ENCODE measurements at regions not wholly inside any gene's neighbourhood (a gene's known extent, or its start where the extent isn't known, plus 50 kb on each side); places are given as distances from the start of the nearest gene placed in this dataset.

- TF ChIP-seq GATA2 (IDR thresholded peaks at IDR 0.05; ENCODE audit: low read depth, low read length) = no peak
- no peak for TF ChIP-seq GATA3 (IDR thresholded peaks at IDR 0.05; ENCODE audit: low read depth, low read length)
These were observed 110.5 kb downstream of the AASDHPPT start for GRCh38 chr11:106187860-106188456.

GRCh38 chr11:106193956-106194355 lies 116.5 kb downstream of the AASDHPPT start:
- TF ChIP-seq GATA2 (IDR thresholded peaks at IDR 0.05; ENCODE audit: low read depth, low read length) (no peak), GATA3 (IDR thresholded peaks at IDR 0.05; ENCODE audit: low read depth, low read length) (no peak)

GRCh38 chr11:106197438-106197837 lies 120.0 kb downstream of the AASDHPPT start:
- no peak for TF ChIP-seq GATA2 (IDR thresholded peaks at IDR 0.05; ENCODE audit: low read depth, low read length)
- no peak for TF ChIP-seq GATA3 (IDR thresholded peaks at IDR 0.05; ENCODE audit: low read depth, low read length)

DNA sequence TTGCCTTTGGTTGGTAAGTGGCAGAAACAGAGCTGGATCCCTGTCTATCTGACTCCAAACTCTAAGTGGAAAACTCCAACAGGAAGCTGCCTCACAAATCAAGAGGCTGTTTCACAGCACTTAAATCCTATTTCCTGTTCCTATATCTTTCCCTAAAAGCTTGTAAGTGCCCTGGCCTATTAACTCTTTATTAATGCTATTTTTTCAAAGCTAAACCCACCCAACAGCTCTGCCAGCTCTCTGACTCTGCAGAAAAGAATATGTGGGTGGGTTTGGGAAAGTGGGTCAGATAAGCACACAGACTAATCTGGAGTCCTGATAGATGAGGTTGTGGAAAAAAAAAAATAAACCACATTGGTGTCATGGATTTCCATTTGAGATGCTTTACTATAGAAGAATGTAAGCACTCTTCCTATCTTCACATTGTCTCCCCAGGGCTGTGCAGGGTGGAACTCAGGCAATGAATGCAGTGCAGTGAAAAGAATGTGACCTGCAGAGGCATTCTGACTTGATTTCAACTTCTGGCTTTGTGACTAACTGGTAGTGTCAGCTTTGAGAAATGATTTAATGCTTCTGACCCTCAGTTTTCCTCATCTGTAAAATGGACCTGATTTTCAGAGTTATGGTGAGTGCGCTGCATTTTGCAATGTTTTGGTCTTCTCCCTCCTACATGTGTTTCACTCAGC lies 125.6 kb downstream of the AASDHPPT start:
- no peak for TF ChIP-seq GATA2 (IDR thresholded peaks at IDR 0.05; ENCODE audit: low read depth, low read length)
- no peak for TF ChIP-seq GATA3 (IDR thresholded peaks at IDR 0.05; ENCODE audit: low read depth, low read length)

GRCh38 chr11:106208760-106209159 lies 131.3 kb downstream of the AASDHPPT start:
- TF ChIP-seq GATA2 (IDR thresholded peaks at IDR 0.05; ENCODE audit: low read depth, low read length) = no peak
- no peak for TF ChIP-seq GATA3 (IDR thresholded peaks at IDR 0.05; ENCODE audit: low read depth, low read length)

DNA sequence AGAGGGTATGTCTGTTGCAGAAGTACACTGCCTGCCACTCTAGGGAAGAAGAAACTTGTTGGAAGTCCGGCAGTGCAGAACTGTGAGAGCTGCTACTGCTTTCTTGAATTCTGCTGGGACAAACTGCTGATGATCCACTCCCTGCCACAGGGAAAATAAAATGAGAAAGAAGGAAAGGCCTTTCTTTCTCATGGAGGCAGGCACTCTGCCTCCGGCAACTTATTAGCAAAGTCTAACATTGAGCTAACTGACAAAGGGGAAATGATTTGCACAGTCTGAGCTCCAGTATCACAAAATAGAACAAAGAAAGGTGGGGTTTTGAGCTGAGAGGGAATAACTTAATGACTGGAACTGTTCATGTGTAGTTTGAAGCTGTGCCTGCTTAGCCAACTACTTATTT lies 134.6 kb downstream of the AASDHPPT start:
- TF ChIP-seq GATA2 (IDR thresholded peaks at IDR 0.05; ENCODE audit: low read depth, low read length) (no peak), GATA3 (IDR thresholded peaks at IDR 0.05; ENCODE audit: low read depth, low read length) (no peak)

DNA sequence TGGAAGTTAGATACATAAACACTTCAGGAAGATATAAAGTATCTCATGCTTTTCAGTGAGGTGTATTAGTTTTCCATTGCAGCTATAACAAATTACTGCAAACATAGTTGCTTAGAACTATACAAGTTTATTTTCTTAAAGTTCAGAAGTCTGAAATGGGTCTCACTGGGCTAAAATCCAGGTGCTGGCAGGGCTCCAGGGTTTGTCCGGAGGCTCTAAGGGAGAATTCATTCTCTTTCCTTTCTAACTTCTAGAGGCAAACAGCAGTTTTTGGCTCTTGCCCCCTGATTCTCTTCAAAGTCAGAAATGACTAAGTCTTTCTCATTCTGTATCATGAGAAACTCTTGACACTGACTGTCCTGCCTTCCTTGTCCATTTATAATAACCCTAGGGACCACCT lies 138.8 kb downstream of the AASDHPPT start:
- TF ChIP-seq GATA3 (IDR thresholded peaks at IDR 0.05; ENCODE audit: low read depth, low read length) (no peak), GATA2 (IDR thresholded peaks at IDR 0.05; ENCODE audit: low read depth, low read length) (no peak)

DNA sequence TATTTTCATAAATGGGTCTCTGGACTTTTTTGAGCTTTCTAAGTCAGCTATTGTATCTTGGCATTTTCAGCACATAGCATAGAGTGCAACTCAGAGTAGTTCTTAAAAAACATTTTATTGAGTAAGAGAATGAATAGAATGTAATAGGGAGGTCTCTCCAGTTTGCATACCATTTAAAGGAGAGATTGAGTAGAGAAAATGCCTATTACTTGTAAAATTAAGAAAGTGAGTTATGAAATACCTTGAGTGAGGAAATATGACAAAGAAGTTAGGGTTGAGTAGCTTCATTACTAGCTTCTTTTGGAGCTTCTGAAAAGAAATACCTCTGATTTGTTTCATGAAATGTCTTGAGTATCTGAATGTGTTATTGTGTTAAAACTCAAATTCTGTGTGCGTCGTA lies 140.0 kb downstream of the AASDHPPT start:
- TF ChIP-seq GATA2 (IDR thresholded peaks at IDR 0.05; ENCODE audit: low read depth, low read length) = no peak
- TF ChIP-seq GATA3 (IDR thresholded peaks at IDR 0.05; ENCODE audit: low read depth, low read length) = no peak

DNA sequence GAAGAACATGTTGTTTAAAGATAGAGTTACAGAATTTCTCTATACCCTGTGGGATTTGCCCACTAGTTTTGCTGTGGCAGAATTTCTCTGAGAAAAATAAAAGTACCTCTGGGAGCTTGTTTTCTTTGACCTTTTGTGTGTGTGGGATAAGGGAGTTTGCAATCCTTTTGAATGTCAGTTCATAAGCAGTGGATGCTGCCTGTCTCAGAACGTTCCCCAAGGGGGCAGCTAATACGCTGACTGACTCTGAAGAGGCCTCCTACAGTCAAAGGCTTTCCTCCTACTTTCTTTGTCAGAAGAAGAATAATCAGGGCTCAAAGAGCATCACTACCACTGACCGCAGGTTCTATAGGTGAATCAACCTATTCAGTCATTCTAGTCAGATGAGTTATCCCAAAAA lies 140.6 kb downstream of the AASDHPPT start:
- TF ChIP-seq GATA2 (IDR thresholded peaks at IDR 0.05; ENCODE audit: low read depth, low read length) (no peak), GATA3 (IDR thresholded peaks at IDR 0.05; ENCODE audit: low read depth, low read length) (no peak)

DNA sequence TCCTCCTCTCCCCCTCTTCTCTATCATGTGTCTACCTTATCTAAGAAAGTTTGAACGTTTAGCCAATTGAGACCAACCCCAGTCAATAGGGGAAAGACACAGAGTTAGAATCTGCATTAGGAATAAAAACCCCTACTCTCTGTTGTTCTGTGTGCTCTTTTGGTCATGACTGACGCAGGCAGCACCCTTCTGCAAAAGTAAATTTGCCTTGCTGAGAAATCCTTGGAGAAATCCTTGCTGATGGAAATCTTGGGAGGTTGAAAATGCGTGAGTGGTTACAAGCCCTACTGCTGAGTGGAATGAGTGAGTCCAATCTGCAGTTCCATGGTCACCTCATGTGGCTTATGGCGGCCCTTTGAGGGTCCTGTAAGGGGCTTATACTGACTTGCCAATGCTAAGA lies 145.2 kb downstream of the AASDHPPT start:
- no peak for TF ChIP-seq GATA2 (IDR thresholded peaks at IDR 0.05; ENCODE audit: low read depth, low read length)
- TF ChIP-seq GATA3 (IDR thresholded peaks at IDR 0.05; ENCODE audit: low read depth, low read length) = no peak

DNA sequence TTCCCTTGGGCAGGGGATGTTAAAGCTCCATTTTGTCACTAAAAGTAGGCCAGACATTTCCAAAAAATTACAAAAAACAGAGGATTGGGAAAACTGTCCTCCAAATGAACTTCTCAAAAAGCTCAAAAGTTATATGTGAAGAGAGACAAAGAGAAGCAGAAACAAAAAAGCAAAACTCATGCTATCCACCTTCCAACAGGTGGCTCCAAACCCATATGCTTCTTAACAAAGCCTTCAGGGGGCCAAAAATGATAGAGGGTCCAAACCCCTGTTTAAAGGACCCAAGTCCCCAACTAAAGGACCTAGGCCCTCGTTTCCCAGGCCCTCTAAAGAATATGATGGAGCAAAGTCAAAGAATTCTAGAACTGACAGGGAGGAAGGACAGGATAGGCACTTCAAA lies 146.7 kb downstream of the AASDHPPT start:
- TF ChIP-seq GATA2 (IDR thresholded peaks at IDR 0.05; ENCODE audit: low read depth, low read length) (no peak), GATA3 (IDR thresholded peaks at IDR 0.05; ENCODE audit: low read depth, low read length) (no peak)

- TF ChIP-seq GATA3 (IDR thresholded peaks at IDR 0.05; ENCODE audit: low read depth, low read length) (no peak), GATA2 (IDR thresholded peaks at IDR 0.05; ENCODE audit: low read depth, low read length) (no peak)
These were observed 151.5 kb downstream of the AASDHPPT start for GRCh38 chr11:106228996-106229395.

GRCh38 chr11:106231591-106231990 lies 154.1 kb downstream of the AASDHPPT start:
- TF ChIP-seq GATA2 (IDR thresholded peaks at IDR 0.05; ENCODE audit: low read depth, low read length) = no peak
- TF ChIP-seq GATA3 (IDR thresholded peaks at IDR 0.05; ENCODE audit: low read depth, low read length) = no peak

DNA sequence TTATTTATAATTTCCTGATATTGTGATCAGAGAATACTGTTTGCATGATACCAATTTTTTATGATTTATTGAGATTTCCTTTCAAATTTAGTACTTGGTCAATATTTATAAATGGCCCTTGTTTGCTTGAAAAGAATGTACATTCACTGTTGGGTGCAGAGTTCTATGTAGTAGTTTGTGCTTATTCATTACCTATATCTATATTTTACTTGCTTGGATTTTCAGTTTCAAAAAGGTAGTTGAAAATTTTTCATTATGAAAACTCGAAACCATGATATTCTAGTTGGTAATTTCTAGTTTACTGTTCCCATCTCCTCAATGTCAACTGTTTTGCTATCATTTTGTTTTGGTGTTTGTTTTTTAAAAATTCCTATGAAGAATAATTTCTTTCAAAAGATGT lies 155.7 kb downstream of the AASDHPPT start:
- no peak for TF ChIP-seq GATA3 (IDR thresholded peaks at IDR 0.05; ENCODE audit: low read depth, low read length)
- no peak for TF ChIP-seq GATA2 (IDR thresholded peaks at IDR 0.05; ENCODE audit: low read depth, low read length)

GRCh38 chr11:106234794-106235193 lies 157.3 kb downstream of the AASDHPPT start:
- TF ChIP-seq GATA3 (IDR thresholded peaks at IDR 0.05; ENCODE audit: low read depth, low read length) = no peak
